Karpas-422 (cell line): ENCODE measurements at regions not wholly inside any gene's neighbourhood (a gene's known extent, or its start where the extent isn't known, plus 50 kb on each side); places are given as distances from the start of the nearest gene placed in this dataset.

Source experiments
- DNase-seq: peaks from one replicate; pipeline ENCODE4 v3.0.0-alpha.2; 2015
- H2AFZ ChIP-seq: fragments of 200-600 bp; sonication (generic); 2 replicates; pipeline ENCODE4 v1.6.1; 2014; ENCODE audit warnings: antibody characterized with exemption, low read length, mixed read lengths
- H3K27ac ChIP-seq: fragments of 200-600 bp; sonication (generic); 2 replicates; pipeline ENCODE4 v1.5.1; 2014; ENCODE audit warnings: mild to moderate bottlenecking, low read length, moderate library complexity
- H3K27me3 ChIP-seq: fragments of 200-600 bp; sonication (generic); 2 replicates; pipeline ENCODE4 v1.6.1; 2014; ENCODE audit warnings: low read length, mixed read lengths
- H3K36me3 ChIP-seq: fragments of 200-600 bp; sonication (generic); 2 replicates; pipeline ENCODE4 v1.6.1; 2014; ENCODE audit warnings: low read length, mixed read lengths; ENCODE audit not compliant: insufficient read depth
- H3K4me1 ChIP-seq: fragments of 200-600 bp; sonication (generic); 2 replicates; pipeline ENCODE4 v1.6.1; 2014; ENCODE audit warnings: mild to moderate bottlenecking, low read length, mixed read lengths
- H3K4me2 ChIP-seq: fragments of 200-600 bp; sonication (generic); 2 replicates; pipeline ENCODE4 v1.6.1; 2014; ENCODE audit warnings: low read length, low read depth, mild to moderate bottlenecking; ENCODE audit not compliant: poor library complexity, severe bottlenecking
- H3K4me3 ChIP-seq: fragments of 200-600 bp; sonication (generic); 2 replicates; pipeline ENCODE4 v1.5.1; 2014; ENCODE audit warnings: mild to moderate bottlenecking, antibody characterized with exemption, low read length, mixed read lengths
- H3K79me2 ChIP-seq: fragments of 200-600 bp; sonication (generic); 2 replicates; pipeline ENCODE4 v1.6.1; 2014; ENCODE audit warnings: mild to moderate bottlenecking, low read length, mixed read lengths
- H3K9ac ChIP-seq: fragments of 200-600 bp; sonication (generic); 2 replicates; pipeline ENCODE4 v1.6.0; 2014; ENCODE audit warnings: low read length
- H3K9me2 ChIP-seq: fragments of 200-600 bp; sonication (generic), shearing (Covaris generic); replicated peaks from 2 replicates; pipeline ENCODE4 v1.6.0; 2014; ENCODE audit warnings: mild to moderate bottlenecking, low read length, moderate library complexity; ENCODE audit not compliant: insufficient read depth
- H3K9me3 ChIP-seq: fragments of 300-700, 200-600 bp; sonication (generic); 2 replicates; pipeline ENCODE4 v1.6.1; 2014; ENCODE audit warnings: low read length, mixed read lengths
- H4K20me1 ChIP-seq: fragments of 200-600 bp; sonication (generic); 2 replicates; pipeline ENCODE4 v1.6.1; 2014; ENCODE audit warnings: mild to moderate bottlenecking, antibody characterized with exemption, low read length, low read depth; ENCODE audit not compliant: insufficient read depth

GRCh38 chr5:107302441-107302840 is 368.3 kb downstream of the EFNA5 start:
- Histone ChIP-seq H2AFZ (no peak overlapping the region), H3K9me3 (no peaks in the 10 kb centered on the region), H3K4me2 (no peak overlapping the region), H3K27ac (no peak overlapping the region), H3K4me3 (no peak overlapping the region), H3K27me3 (no peaks in the 10 kb centered on the region), H3K9ac (no peak overlapping the region), H3K4me1 (no peaks in the 10 kb centered on the region), H3K36me3 (no peaks in the 10 kb centered on the region), H3K9me2 (no peaks in the 10 kb centered on the region), H3K79me2 (no peaks in the 10 kb centered on the region), H4K20me1 (no peaks in the 10 kb centered on the region)
- DNase-seq = no peak

- H3K79me2 ChIP-seq = no peaks in the 10 kb centered on the region
- H3K9me3 ChIP-seq = no peaks in the 10 kb centered on the region
- no peaks in the 10 kb centered on the region for H3K4me1 ChIP-seq
- no peak overlapping the region for H3K9ac ChIP-seq
- no peak overlapping the region for H2AFZ ChIP-seq
- no peaks in the 10 kb centered on the region for H3K36me3 ChIP-seq
- H3K27me3 ChIP-seq = no peaks in the 10 kb centered on the region
- no peaks in the 10 kb centered on the region for H4K20me1 ChIP-seq
- no peaks in the 10 kb centered on the region for H3K9me2 ChIP-seq
- DNase-seq = no peak
- H3K4me3 ChIP-seq = no peak overlapping the region
- no peak overlapping the region for H3K27ac ChIP-seq
- no peak overlapping the region for H3K4me2 ChIP-seq
Observed at GRCh38 chr5:107301999-107302398, 368.7 kb downstream of the EFNA5 start.

GRCh38 chr5:107300721-107301327 is 369.9 kb downstream of the EFNA5 start:
- no peak for DNase-seq
- Histone ChIP-seq H3K4me1 (no peaks in the 10 kb centered on the region), H3K9me3 (no peaks in the 10 kb centered on the region), H3K36me3 (no peaks in the 10 kb centered on the region), H3K27ac (no peak overlapping the region), H3K27me3 (no peaks in the 10 kb centered on the region), H4K20me1 (no peaks in the 10 kb centered on the region), H3K9me2 (no peaks in the 10 kb centered on the region), H3K4me3 (no peak overlapping the region), H2AFZ (no peak overlapping the region), H3K4me2 (no peak overlapping the region), H3K9ac (no peak overlapping the region), H3K79me2 (no peaks in the 10 kb centered on the region)

- no peak overlapping the region for H3K4me2 ChIP-seq
- no peaks in the 10 kb centered on the region for H3K9me2 ChIP-seq
- H3K9me3 ChIP-seq = peaks cover 4% of the 10 kb centered on the region; the same call in 1 of the 2 replicates
- no peaks in the 10 kb centered on the region for H3K79me2 ChIP-seq
- H3K36me3 ChIP-seq = no peaks in the 10 kb centered on the region
- H3K27me3 ChIP-seq = no peaks in the 10 kb centered on the region
- H3K9ac ChIP-seq = no peak overlapping the region
- H3K4me3 ChIP-seq = no peak overlapping the region
- DNase-seq = no peak
- no peak overlapping the region for H2AFZ ChIP-seq
- no peaks in the 10 kb centered on the region for H4K20me1 ChIP-seq
- H3K27ac ChIP-seq = no peak overlapping the region
- H3K4me1 ChIP-seq = no peaks in the 10 kb centered on the region
Observed at GRCh38 chr5:107296572-107296971, 374.2 kb downstream of the EFNA5 start.

- no peak for DNase-seq
- Histone ChIP-seq H3K9me2 (no peaks in the 10 kb centered on the region), H3K36me3 (no peaks in the 10 kb centered on the region), H3K4me3 (no peak overlapping the region), H3K27me3 (no peaks in the 10 kb centered on the region), H3K9ac (no peak overlapping the region), H3K4me2 (no peak overlapping the region), H3K4me1 (no peaks in the 10 kb centered on the region), H2AFZ (no peak overlapping the region), H3K27ac (no peak overlapping the region), H4K20me1 (no peaks in the 10 kb centered on the region), H3K79me2 (no peaks in the 10 kb centered on the region), H3K9me3 (peaks cover 4% of the 10 kb centered on the region; the same call in 1 of the 2 replicates)
Observed at GRCh38 chr5:107295914-107296313, 374.8 kb downstream of the EFNA5 start.

- Histone ChIP-seq H3K4me2 (no peak overlapping the region), H3K4me1 (no peaks in the 10 kb centered on the region), H3K36me3 (no peaks in the 10 kb centered on the region), H3K9me3 (peaks cover 4% of the 10 kb centered on the region; the same call in 1 of the 2 replicates), H3K27ac (no peak overlapping the region), H4K20me1 (no peaks in the 10 kb centered on the region), H3K27me3 (no peaks in the 10 kb centered on the region), H3K4me3 (no peak overlapping the region), H3K9me2 (no peaks in the 10 kb centered on the region), H3K9ac (no peak overlapping the region), H2AFZ (no peak overlapping the region), H3K79me2 (no peaks in the 10 kb centered on the region)
- no peak for DNase-seq
Observed at GRCh38 chr5:107294669-107295068, 376.1 kb downstream of the EFNA5 start.

GRCh38 chr5:107294211-107294550 is 376.6 kb downstream of the EFNA5 start:
- Histone ChIP-seq H3K9ac (no peak overlapping the region), H3K4me2 (no peak overlapping the region), H3K36me3 (no peaks in the 10 kb centered on the region), H4K20me1 (no peaks in the 10 kb centered on the region), H3K27ac (no peak overlapping the region), H3K4me1 (no peaks in the 10 kb centered on the region), H3K27me3 (no peaks in the 10 kb centered on the region), H3K79me2 (no peaks in the 10 kb centered on the region), H3K9me2 (no peaks in the 10 kb centered on the region), H3K9me3 (peaks cover 4% of the 10 kb centered on the region; the same call in 1 of the 2 replicates), H2AFZ (no peak overlapping the region), H3K4me3 (no peak overlapping the region)
- DNase-seq = no peak

- Histone ChIP-seq H3K36me3 (no peaks in the 10 kb centered on the region), H3K9me2 (no peaks in the 10 kb centered on the region), H3K9ac (no peak overlapping the region), H3K27ac (no peak overlapping the region), H3K4me2 (no peak overlapping the region), H4K20me1 (no peaks in the 10 kb centered on the region), H3K4me3 (no peak overlapping the region), H3K9me3 (peaks cover 4% of the 10 kb centered on the region; the same call in 1 of the 2 replicates), H3K27me3 (no peaks in the 10 kb centered on the region), H3K79me2 (no peaks in the 10 kb centered on the region), H3K4me1 (no peaks in the 10 kb centered on the region), H2AFZ (no peak overlapping the region)
- no peak for DNase-seq
Observed at GRCh38 chr5:107293541-107294210, 377.1 kb downstream of the EFNA5 start.
